Stimulated activated CD4-positive, alpha-beta T cell treated with anti-CD3 and anti-CD28 coated beads, Interleukin-4, amount 100 ng/mL, for 1 hour (primary cell): ENCODE measurements at regions not wholly inside any gene's neighbourhood (a gene's known extent, or its start where the extent isn't known, plus 50 kb on each side); places are given as distances from the start of the nearest gene placed in this dataset.

ENCODE experiments used
- DNase-seq: peaks from one replicate; pipeline ENCODE4 v3.0.0-alpha.2; 2020

- no peak for DNase-seq
These were observed 51.7 kb upstream of the RCN1 start for GRCh38 chr11:32039149-32039548.

DNA sequence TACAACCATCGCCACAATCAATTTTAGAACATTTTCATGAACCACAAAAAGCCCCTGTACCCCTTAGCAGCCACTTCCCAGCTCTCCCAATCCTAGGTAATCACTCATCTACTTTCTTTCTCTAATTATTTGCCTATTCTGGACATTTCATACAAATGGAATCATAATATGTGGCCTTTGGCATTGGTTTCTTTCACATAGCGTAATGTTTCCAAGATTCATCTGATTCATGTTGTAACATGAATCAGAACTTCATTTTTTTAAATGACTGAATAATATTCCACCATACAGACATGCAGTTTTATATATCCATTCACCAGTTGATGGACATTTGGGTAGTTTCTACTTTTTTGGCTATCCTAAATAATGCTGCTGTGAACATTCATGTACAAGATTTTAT, 56.2 kb upstream of the RCN1 start:
- DNase-seq: no peak

GRCh38 chr11:32034149-32034548, 56.7 kb upstream of the RCN1 start:
- DNase-seq: no peak

DNA sequence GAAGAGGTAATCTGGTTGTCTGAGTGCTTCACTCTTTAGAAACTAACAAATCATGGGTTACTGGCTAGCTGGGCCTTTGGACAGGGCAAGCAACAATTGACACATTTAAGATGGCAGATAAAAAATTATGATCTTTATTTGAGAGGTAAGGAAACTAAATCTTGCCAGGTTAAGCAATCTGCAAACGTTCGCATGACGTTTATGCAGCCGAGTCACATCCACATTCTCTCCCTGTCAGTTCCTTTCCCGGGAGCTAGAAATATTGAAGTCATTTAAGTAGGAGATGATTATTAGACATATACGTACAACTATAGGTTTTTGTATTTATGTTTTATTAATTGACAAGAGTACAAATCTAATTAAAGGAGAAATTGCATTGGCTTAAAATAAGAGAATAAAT, 57.4 kb upstream of the RCN1 start:
- no peak for DNase-seq

DNA sequence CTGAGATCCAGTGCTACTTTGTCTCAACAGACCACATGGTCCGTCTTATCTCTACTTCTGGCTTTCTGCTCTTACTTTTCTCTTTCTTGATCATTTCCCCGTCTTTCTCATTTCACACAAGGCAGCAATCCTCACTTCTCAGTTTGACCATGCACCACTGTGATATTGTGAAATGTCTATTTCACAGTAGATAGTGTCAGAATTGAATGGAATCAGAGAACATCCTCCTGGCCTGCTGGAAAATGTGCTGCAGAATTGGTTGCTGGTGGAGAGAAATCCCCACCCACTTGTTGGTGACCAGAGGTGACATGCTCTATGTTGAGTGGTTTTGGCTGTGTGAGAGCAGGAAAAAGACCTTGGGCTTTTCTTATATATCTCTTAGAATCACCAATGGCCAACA, 57.8 kb upstream of the RCN1 start:
- DNase-seq: no peak

- DNase-seq: no peak
These were observed 58.4 kb upstream of the RCN1 start for GRCh38 chr11:32032478-32032877.

GRCh38 chr11:32032052-32032451, 58.8 kb upstream of the RCN1 start:
- no peak for DNase-seq

DNA sequence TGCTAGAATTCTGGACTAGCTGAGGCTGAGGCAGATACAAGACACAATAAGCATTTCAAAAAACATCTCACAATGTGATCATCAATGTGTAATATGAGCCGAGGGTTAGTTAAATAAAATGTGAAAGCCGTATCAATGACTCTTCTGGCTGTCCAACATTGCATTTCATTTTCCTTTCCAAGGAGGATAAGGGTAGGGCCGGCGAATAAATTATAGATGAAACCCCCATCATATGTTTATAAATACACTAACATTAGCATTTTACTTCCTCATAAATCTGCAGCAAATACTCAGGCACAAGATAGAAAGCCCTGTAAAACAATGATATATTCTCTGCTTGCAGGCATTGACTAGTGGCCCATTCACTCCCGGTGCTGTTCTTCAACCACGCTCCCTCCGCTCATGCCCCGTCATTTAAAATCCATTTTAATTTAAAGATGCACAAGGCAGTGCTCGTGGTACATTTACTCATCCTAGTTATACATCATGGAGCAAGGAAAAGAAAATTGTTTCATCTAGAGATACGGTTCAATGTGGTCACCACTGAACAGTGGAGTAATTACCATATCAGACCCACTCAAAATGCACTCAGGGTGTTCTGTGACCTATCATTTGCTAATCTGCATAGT, 59.9 kb upstream of the RCN1 start:
- DNase-seq: no peak

DNA sequence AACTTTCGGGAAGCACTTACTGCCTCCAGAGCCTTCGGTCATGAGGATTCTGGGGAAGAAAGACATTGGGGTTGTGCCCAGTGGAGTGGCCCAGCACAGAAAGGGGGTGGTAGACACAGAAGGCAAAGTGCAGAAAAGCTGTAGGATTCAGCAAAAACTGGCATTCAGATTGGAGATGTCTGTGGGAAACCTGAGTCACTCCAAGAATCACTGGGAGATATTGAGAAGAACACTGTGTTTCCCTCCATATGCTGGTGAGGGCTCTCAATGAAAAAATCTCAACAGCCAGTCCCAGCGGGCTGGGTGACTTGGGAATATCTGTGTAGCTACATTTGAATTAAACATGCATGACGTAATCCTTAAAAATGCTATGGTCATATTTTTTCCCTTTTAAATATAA, 61.2 kb upstream of the RCN1 start:
- no peak for DNase-seq

- DNase-seq: no peak
These were observed 62.7 kb upstream of the RCN1 start for GRCh38 chr11:32028201-32028600.

GRCh38 chr11:32026766-32027165, 64.1 kb upstream of the RCN1 start:
- DNase-seq: no peak

GRCh38 chr11:32024948-32025347, 65.9 kb upstream of the RCN1 start:
- no peak for DNase-seq

DNA sequence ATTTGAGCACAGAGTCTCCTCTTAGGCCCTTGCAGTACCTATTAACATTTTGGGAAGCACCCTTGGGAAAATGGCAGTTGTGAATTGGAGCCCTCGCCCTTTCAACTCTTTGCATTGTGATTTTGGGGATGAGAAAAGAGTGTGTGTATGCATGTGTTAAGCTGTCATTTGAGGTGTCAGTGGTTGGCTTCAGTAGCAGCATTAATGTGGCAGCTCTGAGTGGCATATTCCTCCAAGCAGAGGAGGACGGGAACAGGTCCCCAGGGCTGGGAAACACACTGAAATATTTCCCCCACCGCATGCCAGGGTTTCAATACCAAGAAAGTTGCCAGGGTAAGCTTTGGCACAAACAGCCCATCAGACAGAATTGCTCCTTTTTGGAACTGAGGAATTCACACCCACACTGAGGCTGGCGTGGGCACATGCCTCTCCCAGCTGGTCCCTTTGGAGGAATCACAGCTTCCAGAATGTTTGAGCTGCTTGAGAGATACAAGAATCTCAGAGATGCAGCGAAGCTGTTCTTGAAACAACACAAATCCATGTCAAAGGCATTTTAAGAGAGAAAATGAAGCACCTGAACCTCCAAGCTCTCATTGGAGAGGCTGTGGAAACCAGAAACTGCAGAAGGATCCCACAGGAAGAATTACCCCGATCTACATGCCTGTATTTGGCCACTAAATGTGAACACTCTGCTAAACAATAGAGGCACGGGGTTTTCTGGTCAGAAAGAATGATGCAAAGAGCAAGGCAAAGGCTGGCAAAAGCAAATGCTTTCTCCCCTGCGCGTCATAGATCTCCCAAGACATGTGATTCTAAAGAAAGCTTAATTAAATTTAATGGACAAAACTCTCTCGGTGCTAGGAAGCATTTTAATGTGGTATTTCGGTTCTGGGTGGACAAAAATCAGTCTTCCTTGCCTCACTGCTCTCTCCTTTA, 67.2 kb upstream of the RCN1 start:
- DNase-seq: no peak

- DNase-seq: no peak
These were observed 72.2 kb upstream of the RCN1 start for GRCh38 chr11:32018672-32019071.

DNA sequence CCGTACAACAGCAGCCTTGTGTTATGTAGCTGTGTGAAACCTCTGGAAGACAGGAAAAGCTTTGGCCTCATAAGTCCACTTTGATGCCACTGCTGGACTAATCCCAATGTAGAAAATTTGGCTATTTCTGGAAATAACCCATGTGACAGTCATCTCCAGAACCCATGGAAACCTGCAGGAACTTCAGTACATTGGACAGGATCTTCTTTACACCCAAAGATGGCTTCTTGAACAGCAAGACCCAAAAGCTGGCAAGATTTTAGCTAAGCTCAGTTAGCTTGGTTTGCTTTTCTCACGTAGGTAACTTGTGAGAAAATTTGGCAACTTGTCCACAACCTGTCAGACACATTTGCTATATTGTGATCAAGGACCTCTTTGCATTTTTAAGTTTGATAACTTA, 74.8 kb upstream of the RCN1 start:
- no peak for DNase-seq

GRCh38 chr11:32015427-32015826, 75.4 kb upstream of the RCN1 start:
- DNase-seq: no peak

- no peak for DNase-seq
These were observed 77.3 kb upstream of the RCN1 start for GRCh38 chr11:32013603-32014002.

DNA sequence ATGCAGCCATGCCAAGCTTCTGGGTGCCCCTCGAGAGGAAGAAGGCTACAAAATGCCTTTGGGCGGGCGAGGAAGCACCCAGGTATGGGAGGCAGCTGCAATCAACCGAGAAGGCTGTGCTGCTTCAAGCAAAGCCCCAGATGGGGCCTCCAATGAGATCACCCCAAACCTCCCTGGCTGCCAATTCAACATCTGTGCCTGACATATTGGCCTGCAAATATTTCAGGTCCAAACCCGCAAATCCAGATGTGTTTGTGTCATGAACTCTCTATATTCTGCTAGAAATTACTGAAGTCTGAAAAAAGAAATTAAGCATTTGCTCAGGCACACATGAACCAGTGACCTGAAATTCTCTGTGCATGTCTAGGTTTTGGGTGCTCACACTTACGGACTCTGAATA, 78.8 kb upstream of the RCN1 start:
- no peak for DNase-seq

DNA sequence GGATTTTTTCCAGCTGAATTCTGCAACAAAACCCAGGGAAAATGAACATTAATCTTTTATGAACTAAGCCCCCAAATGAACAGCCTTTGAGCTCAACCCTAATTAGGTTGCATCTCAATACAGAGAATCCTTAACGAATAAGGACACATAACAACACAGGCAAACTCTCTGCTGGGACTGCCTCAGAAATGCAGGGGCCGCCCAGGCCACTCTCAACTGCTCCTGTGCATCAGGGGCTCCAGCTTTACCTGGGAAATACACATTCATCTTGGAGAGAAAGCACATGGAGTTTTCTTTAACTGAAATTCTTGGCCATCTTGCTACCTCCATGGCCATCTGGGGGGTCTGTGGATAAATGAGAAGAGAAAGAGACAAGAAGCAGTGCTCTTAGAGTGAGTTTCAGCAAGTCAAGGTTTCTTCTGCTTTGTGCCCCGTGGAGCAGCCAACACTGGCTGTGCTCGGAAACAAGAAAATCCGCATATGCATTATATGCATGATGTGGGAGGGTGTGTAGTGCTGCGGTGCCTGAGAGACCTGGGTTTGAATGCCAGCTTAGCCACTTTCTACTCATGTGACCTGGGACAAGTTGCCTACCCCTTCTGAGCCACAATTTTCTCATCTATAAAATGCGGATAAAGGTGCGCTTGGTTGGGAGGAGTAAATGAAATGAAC, 81.9 kb upstream of the RCN1 start:
- no peak for DNase-seq

DNA sequence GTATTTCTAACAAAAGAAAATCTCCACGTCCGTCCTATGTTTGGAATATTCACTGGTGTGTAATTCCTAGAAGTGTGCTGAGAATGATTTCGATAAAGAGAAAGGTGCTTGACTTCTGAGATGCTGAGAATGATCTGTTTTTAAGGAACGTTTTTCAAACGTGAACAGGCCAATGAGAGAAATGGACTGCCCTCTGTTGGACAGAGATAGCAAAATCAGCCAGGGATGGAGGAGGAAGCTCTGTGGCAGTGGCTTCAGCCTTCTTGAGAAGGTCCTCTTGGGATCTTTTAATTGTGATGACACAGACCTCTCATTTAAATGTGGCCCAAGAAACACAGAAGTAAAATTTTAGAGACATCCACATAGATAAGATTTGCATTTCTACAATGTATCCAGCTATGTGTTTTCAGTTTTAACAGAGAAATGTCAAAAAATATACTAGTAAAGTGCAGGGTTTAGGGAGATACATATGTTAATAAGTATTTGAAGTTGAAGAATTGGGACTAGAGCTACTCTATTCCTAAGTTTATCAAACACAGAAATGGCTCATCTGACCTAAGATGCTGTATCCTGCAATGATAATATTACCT, 84.0 kb upstream of the RCN1 start:
- DNase-seq: no peak

DNA sequence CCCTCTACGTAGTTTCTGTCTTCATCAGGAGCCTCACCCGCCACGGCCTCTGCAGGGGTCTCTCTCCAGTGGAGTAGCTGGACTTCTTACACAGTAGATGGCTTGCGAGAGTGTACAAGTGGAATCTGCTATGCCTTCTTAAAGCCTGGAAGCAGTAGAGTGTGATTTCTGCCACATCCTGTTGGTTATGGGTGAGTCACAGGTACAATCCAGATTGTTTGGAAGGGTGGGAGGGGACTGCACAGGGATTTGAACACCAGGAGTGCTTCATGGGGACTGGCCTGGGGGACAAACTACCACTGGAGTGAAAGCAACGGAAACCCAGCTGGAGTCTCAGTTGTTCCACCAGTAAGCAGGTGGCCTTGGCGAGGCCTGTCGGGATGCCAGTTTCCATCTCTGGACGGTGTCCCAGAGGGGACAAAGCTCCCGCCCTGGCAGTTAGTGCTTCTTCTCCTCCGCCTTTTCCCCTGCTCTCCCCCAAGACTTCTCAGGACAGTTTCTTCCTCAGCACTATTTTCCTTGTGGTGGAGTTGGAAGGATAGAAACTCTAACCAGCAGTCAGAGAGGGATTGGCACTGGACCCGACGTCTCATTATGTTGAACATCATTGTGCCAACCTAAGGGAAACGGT, 85.0 kb upstream of the RCN1 start:
- DNase-seq: no peak

DNA sequence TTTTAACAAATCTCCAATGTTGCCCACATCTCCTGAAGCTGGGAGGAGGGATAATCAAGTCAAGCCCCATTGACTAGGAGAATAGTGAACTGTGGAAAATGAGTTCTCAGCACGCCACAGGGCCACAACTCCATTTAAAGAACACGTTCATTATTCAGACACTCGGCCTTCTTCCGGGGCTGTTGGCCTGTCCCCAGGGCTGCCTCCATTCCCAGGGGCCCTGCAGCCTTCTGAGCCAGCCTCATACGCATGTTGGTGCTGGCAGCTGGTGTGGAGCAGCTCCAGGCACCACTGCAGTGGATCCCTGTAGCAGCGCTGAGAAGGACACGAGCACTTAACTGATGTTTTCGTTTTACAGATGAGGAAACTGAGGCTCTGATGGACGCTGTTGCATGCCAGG, 87.5 kb upstream of the RCN1 start:
- DNase-seq: no peak

- DNase-seq: no peak
These were observed 88.6 kb upstream of the RCN1 start for GRCh38 chr11:32002311-32002710.
